Progenitor cell of endocrine pancreas (in vitro differentiated cells): ENCODE measurements at regions not wholly inside any gene's neighbourhood (a gene's known extent, or its start where the extent isn't known, plus 50 kb on each side); places are given as distances from the start of the nearest gene placed in this dataset.

ENCODE experiments used
- DNase-seq: peaks from one replicate; pipeline ENCODE4 v3.0.0; 2021; ENCODE audit warnings: low spot score; ENCODE audit not compliant: unreplicated experiment
- H3K27ac Mint-ChIP-seq: 2 replicates; pipeline ENCODE4 v1.8.0; 2021; ENCODE audit warnings: mild to moderate bottlenecking, moderate library complexity, mixed read lengths
- H3K27me3 Mint-ChIP-seq: 2 replicates; pipeline ENCODE4 v1.8.0; 2021; ENCODE audit warnings: mixed read lengths
- H3K36me3 Mint-ChIP-seq: 2 replicates; pipeline ENCODE4 v1.8.0; 2022; ENCODE audit warnings: mixed read lengths; ENCODE audit not compliant: insufficient read depth
- H3K4me1 Mint-ChIP-seq: 2 replicates; pipeline ENCODE4 v1.8.0; 2021; ENCODE audit warnings: low read depth, mixed read lengths
- H3K4me3 Mint-ChIP-seq: 2 replicates; pipeline ENCODE4 v1.8.0; 2021; ENCODE audit warnings: low read depth, mild to moderate bottlenecking, moderate library complexity, mixed read lengths
- H3K9me3 Mint-ChIP-seq: 2 replicates; pipeline ENCODE4 v1.8.0; 2021; ENCODE audit warnings: low read depth, mixed read lengths
- CTCF ChIP-seq: fragments of 200-600 bp; sonication (generic); IDR thresholded peaks from one replicate; pipeline ENCODE4 v1.5.0; 2021; ENCODE audit warnings: antibody characterized with exemption, mild to moderate bottlenecking; ENCODE audit not compliant: unreplicated experiment

- no peak for TF ChIP-seq CTCF
- no peak for DNase-seq
- no peak overlapping the region for H3K4me3 Mint-ChIP-seq
- H3K4me1 Mint-ChIP-seq: peaks cover 31% of the 10 kb centered on the region
- no peaks in the 10 kb centered on the region for H3K27me3 Mint-ChIP-seq
- no peaks in the 10 kb centered on the region for H3K36me3 Mint-ChIP-seq
- H3K9me3 Mint-ChIP-seq: no peaks in the 10 kb centered on the region
- H3K27ac Mint-ChIP-seq: no peak overlapping the region
Observed at GRCh38 chr12:92034083-92034482, 111.6 kb downstream of the BTG1 start.

GRCh38 chr12:92032965-92033364, 112.7 kb downstream of the BTG1 start:
- Mint-ChIP-seq H3K9me3 (no peaks in the 10 kb centered on the region), H3K27ac (peak overlapping the region; percentile 46), H3K4me3 (no peak overlapping the region), H3K4me1 (peaks cover 31% of the 10 kb centered on the region), H3K27me3 (no peaks in the 10 kb centered on the region), H3K36me3 (no peaks in the 10 kb centered on the region)
- no peak for DNase-seq
- no peak for TF ChIP-seq CTCF

- no peaks in the 10 kb centered on the region for H3K9me3 Mint-ChIP-seq
- no peaks in the 10 kb centered on the region for H3K27me3 Mint-ChIP-seq
- H3K4me3 Mint-ChIP-seq: no peak overlapping the region
- no peaks in the 10 kb centered on the region for H3K36me3 Mint-ChIP-seq
- no peak overlapping the region for H3K27ac Mint-ChIP-seq
- TF ChIP-seq CTCF: no peak
- H3K4me1 Mint-ChIP-seq: peaks cover 31% of the 10 kb centered on the region
- no peak for DNase-seq
Observed at GRCh38 chr12:92032101-92032500, 113.5 kb downstream of the BTG1 start.

GRCh38 chr12:92030618-92031017, 115.0 kb downstream of the BTG1 start:
- H3K4me1 Mint-ChIP-seq: peaks cover 27% of the 10 kb centered on the region
- no peaks in the 10 kb centered on the region for H3K36me3 Mint-ChIP-seq
- no peak for DNase-seq
- no peaks in the 10 kb centered on the region for H3K27me3 Mint-ChIP-seq
- TF ChIP-seq CTCF: no peak
- H3K4me3 Mint-ChIP-seq: no peak overlapping the region
- H3K27ac Mint-ChIP-seq: no peak overlapping the region
- H3K9me3 Mint-ChIP-seq: no peaks in the 10 kb centered on the region

- Mint-ChIP-seq H3K9me3 (no peaks in the 10 kb centered on the region), H3K27ac (no peak overlapping the region), H3K27me3 (no peaks in the 10 kb centered on the region), H3K4me1 (peaks cover 21% of the 10 kb centered on the region), H3K36me3 (no peaks in the 10 kb centered on the region), H3K4me3 (no peak overlapping the region)
- DNase-seq: no peak
- TF ChIP-seq CTCF: no peak
Observed at GRCh38 chr12:92029902-92030586, 115.6 kb downstream of the BTG1 start.
